ENCODE measurements at regions not wholly inside any gene's neighbourhood (a gene's known extent, or its start where the extent isn't known, plus 50 kb on each side); places are given as distances from the start of the nearest gene placed in this dataset.

DNA sequence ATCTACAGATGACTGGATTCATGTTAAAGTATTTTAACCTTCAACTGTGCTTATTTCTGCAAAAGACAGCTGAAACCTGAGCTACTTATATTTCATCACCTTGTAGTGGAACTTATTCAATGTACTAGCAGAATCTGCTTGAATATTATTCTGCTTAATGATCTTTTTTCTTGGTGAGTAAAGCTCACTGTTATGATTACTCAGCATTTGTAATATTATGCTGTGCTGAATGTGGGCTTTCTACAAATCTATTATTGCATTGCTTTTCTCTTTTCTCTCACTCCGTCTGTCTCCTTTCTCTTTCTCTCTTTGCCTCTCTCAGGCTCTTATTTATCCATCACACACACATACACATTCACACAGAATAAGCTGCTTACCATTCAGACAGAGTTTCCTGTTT is 98.7 kb upstream of the TMEM196 start:
- TF ChIP-seq, protein P1, sequence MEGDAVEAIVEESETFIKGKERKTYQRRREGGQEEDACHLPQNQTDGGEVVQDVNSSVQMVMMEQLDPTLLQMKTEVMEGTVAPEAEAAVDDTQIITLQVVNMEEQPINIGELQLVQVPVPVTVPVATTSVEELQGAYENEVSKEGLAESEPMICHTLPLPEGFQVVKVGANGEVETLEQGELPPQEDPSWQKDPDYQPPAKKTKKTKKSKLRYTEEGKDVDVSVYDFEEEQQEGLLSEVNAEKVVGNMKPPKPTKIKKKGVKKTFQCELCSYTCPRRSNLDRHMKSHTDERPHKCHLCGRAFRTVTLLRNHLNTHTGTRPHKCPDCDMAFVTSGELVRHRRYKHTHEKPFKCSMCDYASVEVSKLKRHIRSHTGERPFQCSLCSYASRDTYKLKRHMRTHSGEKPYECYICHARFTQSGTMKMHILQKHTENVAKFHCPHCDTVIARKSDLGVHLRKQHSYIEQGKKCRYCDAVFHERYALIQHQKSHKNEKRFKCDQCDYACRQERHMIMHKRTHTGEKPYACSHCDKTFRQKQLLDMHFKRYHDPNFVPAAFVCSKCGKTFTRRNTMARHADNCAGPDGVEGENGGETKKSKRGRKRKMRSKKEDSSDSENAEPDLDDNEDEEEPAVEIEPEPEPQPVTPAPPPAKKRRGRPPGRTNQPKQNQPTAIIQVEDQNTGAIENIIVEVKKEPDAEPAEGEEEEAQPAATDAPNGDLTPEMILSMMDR (IDR thresholded peaks at IDR 0.05) = no peak
- no peak for TF ChIP-seq ZFX (IDR thresholded peaks at IDR 0.05; ENCODE audit: borderline replicate concordance)

All from 22Rv1 (cell line).